ENCODE measurements at regions not wholly inside any gene's neighbourhood (a gene's known extent, or its start where the extent isn't known, plus 50 kb on each side); places are given as distances from the start of the nearest gene placed in this dataset.
"Not testable (repeated sequence)": the region's sequence is repeated elsewhere in the genome, so short reads cannot be mapped to it uniquely, and the experiment has no call there.

- intact Hi-C loops (cut with DNase I); H3K27me3 ChIP-seq (ENCODE audit: control insufficient read depth in 1 of 2, insufficient read depth in 2 of 2, low read length in 1 of 2); H3K4me3 ChIP-seq (ENCODE audit: low read length in 2 of 2); H3K4me1 ChIP-seq (ENCODE audit: control insufficient read depth in 1 of 2, insufficient read depth in 2 of 2, low read length in 2 of 2); H3K27ac ChIP-seq (ENCODE audit: low read depth in 1 of 2, low read length in 2 of 2); H3K9me3 ChIP-seq (ENCODE audit: control insufficient read depth, low read length); DNase-seq; ATAC-seq (ENCODE audit: low FRiP score); H3K36me3 ChIP-seq (ENCODE audit: control insufficient read depth in 1 of 2, insufficient read depth in 2 of 2, low read length in 1 of 2): not testable (repeated sequence)
- 95 to 97% methylated on average over 31 to 36 of the region's 36 CpGs for WGBS, 2 donors
These were observed 51.0 kb upstream of the CDYL start for GRCh38 chr6:4725136-4725760.

GRCh38 chr6:4724727-4725126, 51.5 kb upstream of the CDYL start:
- intact Hi-C loops (cut with DNase I); H3K27me3 ChIP-seq (ENCODE audit: control insufficient read depth in 1 of 2, insufficient read depth in 2 of 2, low read length in 1 of 2); H3K36me3 ChIP-seq (ENCODE audit: control insufficient read depth in 1 of 2, insufficient read depth in 2 of 2, low read length in 1 of 2); H3K4me1 ChIP-seq (ENCODE audit: control insufficient read depth in 1 of 2, insufficient read depth in 2 of 2, low read length in 2 of 2); H3K27ac ChIP-seq (ENCODE audit: low read depth in 1 of 2, low read length in 2 of 2); H3K9me3 ChIP-seq (ENCODE audit: control insufficient read depth, low read length); ATAC-seq (ENCODE audit: low FRiP score); DNase-seq; H3K4me3 ChIP-seq (ENCODE audit: low read length in 2 of 2): not testable (repeated sequence)
- 93 to 96% methylated on average over 7 of the region's 7 CpGs for WGBS, 2 donors

- DNase-seq (no peak), ATAC-seq (ENCODE audit: low FRiP score) (no peak)
- intact Hi-C loops (cut with DNase I): no loop called here
- no peak overlapping the region for H3K27ac ChIP-seq (ENCODE audit: low read depth in 1 of 2, low read length in 2 of 2)
- no peaks in the 10 kb centered on the region for H3K27me3 ChIP-seq (ENCODE audit: control insufficient read depth in 1 of 2, insufficient read depth in 2 of 2, low read length in 1 of 2)
- H3K36me3 ChIP-seq (ENCODE audit: control insufficient read depth in 1 of 2, insufficient read depth in 2 of 2, low read length in 1 of 2): no peaks in the 10 kb centered on the region
- H3K9me3 ChIP-seq (ENCODE audit: control insufficient read depth, low read length): no peaks in the 10 kb centered on the region
- 22 to 31% methylated on average over 6 of the region's 6 CpGs for WGBS, 2 donors
- no peaks in the 10 kb centered on the region for H3K4me1 ChIP-seq (ENCODE audit: control insufficient read depth in 1 of 2, insufficient read depth in 2 of 2, low read length in 2 of 2)
- no peak overlapping the region for H3K4me3 ChIP-seq (ENCODE audit: low read length in 2 of 2)
These were observed 52.8 kb upstream of the CDYL start for GRCh38 chr6:4723383-4723782.

GRCh38 chr6:4721368-4721767, 54.8 kb upstream of the CDYL start:
- H3K4me1 ChIP-seq (ENCODE audit: control insufficient read depth in 1 of 2, insufficient read depth in 2 of 2, low read length in 2 of 2); H3K9me3 ChIP-seq (ENCODE audit: control insufficient read depth, low read length); DNase-seq; H3K4me3 ChIP-seq (ENCODE audit: low read length in 2 of 2); H3K36me3 ChIP-seq (ENCODE audit: control insufficient read depth in 1 of 2, insufficient read depth in 2 of 2, low read length in 1 of 2); H3K27me3 ChIP-seq (ENCODE audit: control insufficient read depth in 1 of 2, insufficient read depth in 2 of 2, low read length in 1 of 2); ATAC-seq (ENCODE audit: low FRiP score); intact Hi-C loops (cut with DNase I); H3K27ac ChIP-seq (ENCODE audit: low read depth in 1 of 2, low read length in 2 of 2): not testable (repeated sequence)
- 88 to 95% methylated on average over 4 of the region's 4 CpGs for WGBS, 2 donors

- Histone ChIP-seq H3K4me3 (ENCODE audit: low read length in 2 of 2) (no peak overlapping the region), H3K36me3 (ENCODE audit: control insufficient read depth in 1 of 2, insufficient read depth in 2 of 2, low read length in 1 of 2) (no peaks in the 10 kb centered on the region), H3K27me3 (ENCODE audit: control insufficient read depth in 1 of 2, insufficient read depth in 2 of 2, low read length in 1 of 2) (no peaks in the 10 kb centered on the region), H3K27ac (ENCODE audit: low read depth in 1 of 2, low read length in 2 of 2) (no peak overlapping the region), H3K9me3 (ENCODE audit: control insufficient read depth, low read length) (no peaks in the 10 kb centered on the region), H3K4me1 (ENCODE audit: control insufficient read depth in 1 of 2, insufficient read depth in 2 of 2, low read length in 2 of 2) (no peaks in the 10 kb centered on the region)
- DNase-seq (no peak), ATAC-seq (ENCODE audit: low FRiP score) (no peak)
- 87 to 95% methylated on average over 1 of the region's 1 CpG for WGBS, 2 donors
- intact Hi-C loops (cut with DNase I): no loop called here
These were observed 56.7 kb upstream of the CDYL start for GRCh38 chr6:4719491-4719890.

- intact Hi-C loops (cut with DNase I): no loop called here
- Histone ChIP-seq H3K9me3 (ENCODE audit: control insufficient read depth, low read length) (no peaks in the 10 kb centered on the region), H3K27me3 (ENCODE audit: control insufficient read depth in 1 of 2, insufficient read depth in 2 of 2, low read length in 1 of 2) (no peaks in the 10 kb centered on the region), H3K27ac (ENCODE audit: low read depth in 1 of 2, low read length in 2 of 2) (no peak overlapping the region), H3K4me1 (ENCODE audit: control insufficient read depth in 1 of 2, insufficient read depth in 2 of 2, low read length in 2 of 2) (no peaks in the 10 kb centered on the region), H3K4me3 (ENCODE audit: low read length in 2 of 2) (no peak overlapping the region), H3K36me3 (ENCODE audit: control insufficient read depth in 1 of 2, insufficient read depth in 2 of 2, low read length in 1 of 2) (no peaks in the 10 kb centered on the region)
- ATAC-seq (ENCODE audit: low FRiP score) (no peak), DNase-seq (no peak)
- WGBS, 2 donors: 89 to 97% methylated on average over 3 of the region's 3 CpGs
These were observed 58.3 kb upstream of the CDYL start for GRCh38 chr6:4717856-4718255.

- Histone ChIP-seq H3K4me1 (ENCODE audit: control insufficient read depth in 1 of 2, insufficient read depth in 2 of 2, low read length in 2 of 2) (no peaks in the 10 kb centered on the region), H3K9me3 (ENCODE audit: control insufficient read depth, low read length) (no peaks in the 10 kb centered on the region), H3K27ac (ENCODE audit: low read depth in 1 of 2, low read length in 2 of 2) (no peak overlapping the region), H3K36me3 (ENCODE audit: control insufficient read depth in 1 of 2, insufficient read depth in 2 of 2, low read length in 1 of 2) (no peaks in the 10 kb centered on the region), H3K4me3 (ENCODE audit: low read length in 2 of 2) (no peak overlapping the region), H3K27me3 (ENCODE audit: control insufficient read depth in 1 of 2, insufficient read depth in 2 of 2, low read length in 1 of 2) (no peaks in the 10 kb centered on the region)
- intact Hi-C loops (cut with DNase I): no loop called here
- DNase-seq (no peak), ATAC-seq (ENCODE audit: low FRiP score) (no peak)
- WGBS, 2 donors: 85 to 92% methylated on average over 4 of the region's 4 CpGs
These were observed 59.1 kb upstream of the CDYL start for GRCh38 chr6:4717124-4717523.

GRCh38 chr6:4714961-4715501, 61.2 kb upstream of the CDYL start:
- Histone ChIP-seq H3K27ac (ENCODE audit: low read depth in 1 of 2, low read length in 2 of 2) (no peak overlapping the region), H3K36me3 (ENCODE audit: control insufficient read depth in 1 of 2, insufficient read depth in 2 of 2, low read length in 1 of 2) (no peaks in the 10 kb centered on the region), H3K4me3 (ENCODE audit: low read length in 2 of 2) (no peak overlapping the region), H3K27me3 (ENCODE audit: control insufficient read depth in 1 of 2, insufficient read depth in 2 of 2, low read length in 1 of 2) (no peaks in the 10 kb centered on the region), H3K4me1 (ENCODE audit: control insufficient read depth in 1 of 2, insufficient read depth in 2 of 2, low read length in 2 of 2) (no peaks in the 10 kb centered on the region), H3K9me3 (ENCODE audit: control insufficient read depth, low read length) (no peaks in the 10 kb centered on the region)
- ATAC-seq (ENCODE audit: low FRiP score) (no peak), DNase-seq (no peak)
- intact Hi-C loops (cut with DNase I): no loop called here
- 95 to 98% methylated on average over 8 of the region's 8 CpGs for WGBS, 2 donors

- no peak for ATAC-seq (ENCODE audit: low FRiP score)
- 94 to 95% methylated on average over 9 of the region's 9 CpGs for WGBS, 2 donors
- no peak for DNase-seq
- Histone ChIP-seq H3K27ac (ENCODE audit: low read depth in 1 of 2, low read length in 2 of 2) (no peak overlapping the region), H3K4me1 (ENCODE audit: control insufficient read depth in 1 of 2, insufficient read depth in 2 of 2, low read length in 2 of 2) (no peaks in the 10 kb centered on the region), H3K4me3 (ENCODE audit: low read length in 2 of 2) (no peak overlapping the region), H3K36me3 (ENCODE audit: control insufficient read depth in 1 of 2, insufficient read depth in 2 of 2, low read length in 1 of 2) (no peaks in the 10 kb centered on the region), H3K9me3 (ENCODE audit: control insufficient read depth, low read length) (no peaks in the 10 kb centered on the region), H3K27me3 (ENCODE audit: control insufficient read depth in 1 of 2, insufficient read depth in 2 of 2, low read length in 1 of 2) (no peaks in the 10 kb centered on the region)
- intact Hi-C loops (cut with DNase I): no loop called here
These were observed 63.9 kb upstream of the CDYL start for GRCh38 chr6:4712291-4712690.
